Coronary artery (tissue), 2 donors: ENCODE measurements at regions not wholly inside any gene's neighbourhood (a gene's known extent, or its start where the extent isn't known, plus 50 kb on each side); places are given as distances from the start of the nearest gene placed in this dataset.

Source experiments
- DNase-seq: peaks from one replicate; pipeline ENCODE4 v3.0.0-alpha.2; 2017; ENCODE audit warnings: low spot score
- H3K27ac ChIP-seq, 2 donors: fragments of 200-600 bp; sonication (generic); one replicate each; pipeline ENCODE4 v1.5.1; 2016 to 2019
- H3K4me3 ChIP-seq: fragments of 200-600 bp; sonication (generic); 2 replicates; pipeline ENCODE4 v1.5.1; 2016; ENCODE audit warnings: mild to moderate bottlenecking, moderate library complexity
- CTCF ChIP-seq: fragments of 200-600 bp; sonication (generic); IDR thresholded peaks from one replicate; pipeline ENCODE4 v1.5.1; 2019; ENCODE audit warnings: antibody characterized with exemption

GRCh38 chr13:20344836-20345490 lies 112.8 kb upstream of the GJB6 start:
- no peak overlapping the region for H3K4me3 ChIP-seq
- no peak overlapping the region for H3K27ac ChIP-seq
- TF ChIP-seq CTCF, result no peak
- DNase-seq, result no peak

- no peak overlapping the region for H3K27ac ChIP-seq
- no peak for TF ChIP-seq CTCF
- no peak overlapping the region for H3K4me3 ChIP-seq
- DNase-seq, result no peak
Observed at GRCh38 chr13:20342311-20342710, 110.2 kb upstream of the GJB6 start.

GRCh38 chr13:20340759-20341171 lies 108.6 kb upstream of the GJB6 start:
- DNase-seq, result no peak
- peak overlapping the region in 1 of 2 donors; percentile 20 for H3K27ac ChIP-seq
- H3K4me3 ChIP-seq, result peak overlapping the region; percentile 42
- no peak for TF ChIP-seq CTCF

DNA sequence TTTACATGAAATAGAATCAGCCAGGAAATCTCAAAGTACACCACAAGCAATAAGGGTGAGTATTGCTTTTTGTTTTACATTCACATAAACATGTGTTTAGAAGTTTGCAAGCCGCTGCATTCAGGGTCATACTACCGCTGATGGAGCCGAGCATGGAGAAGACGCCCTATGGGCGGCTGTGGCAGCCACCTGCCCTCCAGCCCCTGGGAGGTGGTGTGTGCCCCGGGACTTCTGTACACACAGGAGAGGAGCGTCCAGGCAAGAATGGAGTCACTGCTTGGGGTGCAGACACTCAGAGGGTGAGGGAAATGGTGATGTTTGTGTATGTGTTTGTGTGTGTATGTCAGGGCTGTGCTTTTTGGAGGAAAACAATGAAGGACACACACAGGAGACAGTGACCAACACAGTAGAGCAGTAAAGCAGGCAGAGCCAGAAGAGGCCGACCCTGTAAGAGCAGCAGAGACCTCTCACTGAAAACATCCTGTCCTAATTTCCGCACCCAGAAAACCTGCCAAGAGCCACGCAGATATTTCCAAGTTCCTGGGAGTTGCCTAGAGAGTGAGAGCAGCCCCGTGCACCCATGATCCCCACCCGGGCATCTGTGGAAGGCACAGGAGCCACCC lies 108.1 kb upstream of the GJB6 start:
- TF ChIP-seq CTCF, result no peak
- Histone ChIP-seq H3K27ac (peak overlapping the region in 1 of 2 donors; percentile 20), H3K4me3 (peak overlapping the region; percentile 42)
- no peak for DNase-seq

GRCh38 chr13:20337884-20338551 lies 105.9 kb upstream of the GJB6 start:
- DNase-seq, result no peak
- TF ChIP-seq CTCF, result no peak
- Histone ChIP-seq H3K27ac (no peak overlapping the region), H3K4me3 (no peak overlapping the region)

- Histone ChIP-seq H3K27ac (no peak overlapping the region), H3K4me3 (no peak overlapping the region)
- no peak for TF ChIP-seq CTCF
- no peak for DNase-seq
Observed at GRCh38 chr13:20336761-20337160, 104.6 kb upstream of the GJB6 start.

GRCh38 chr13:20334309-20334708 lies 102.2 kb upstream of the GJB6 start:
- no peak for TF ChIP-seq CTCF
- H3K4me3 ChIP-seq, result no peak overlapping the region

More at GRCh38 chr13:20334309-20334708, 102.2 kb upstream of the GJB6 start:
- no peak for DNase-seq
- no peak overlapping the region for H3K27ac ChIP-seq
